HFFc6 (cell line): ENCODE measurements at regions not wholly inside any gene's neighbourhood (a gene's known extent, or its start where the extent isn't known, plus 50 kb on each side); places are given as distances from the start of the nearest gene placed in this dataset.
A peak's percentile ranks its signal among the peaks of the same experiment; 100 is the strongest.

Experiments used
- DNase-seq: peaks from one replicate; pipeline ENCODE4 v3.0.0-alpha.2; 2018
- H3K27ac Mint-ChIP-seq: 2 replicates; pipeline ENCODE4 v1.8.0; 2020; ENCODE audit warnings: mild to moderate bottlenecking, mixed read lengths
- H3K27me3 Mint-ChIP-seq: 2 replicates; pipeline ENCODE4 v1.8.0; 2021; ENCODE audit warnings: mild to moderate bottlenecking, moderate library complexity, mixed read lengths; ENCODE audit not compliant: insufficient read depth
- H3K36me3 Mint-ChIP-seq: 2 replicates; pipeline ENCODE4 v1.8.0; 2021; ENCODE audit warnings: low read depth, mixed read lengths
- H3K4me1 Mint-ChIP-seq: 2 replicates; pipeline ENCODE4 v1.8.0; 2020; ENCODE audit warnings: low read depth, mixed read lengths
- H3K4me3 Mint-ChIP-seq: 2 replicates; pipeline ENCODE4 v1.8.0; 2020; ENCODE audit warnings: mild to moderate bottlenecking, moderate library complexity, mixed read lengths
- H3K9me3 Mint-ChIP-seq: 2 replicates; pipeline ENCODE4 v1.8.0; 2020; ENCODE audit warnings: mild to moderate bottlenecking, mixed read lengths
- CTCF ChIP-seq: fragments of 200-600 bp; sonication (generic); IDR thresholded peaks from 2 replicates; pipeline ENCODE4 v1.5.0; 2021; ENCODE audit warnings: antibody characterized with exemption, mild to moderate bottlenecking

DNA sequence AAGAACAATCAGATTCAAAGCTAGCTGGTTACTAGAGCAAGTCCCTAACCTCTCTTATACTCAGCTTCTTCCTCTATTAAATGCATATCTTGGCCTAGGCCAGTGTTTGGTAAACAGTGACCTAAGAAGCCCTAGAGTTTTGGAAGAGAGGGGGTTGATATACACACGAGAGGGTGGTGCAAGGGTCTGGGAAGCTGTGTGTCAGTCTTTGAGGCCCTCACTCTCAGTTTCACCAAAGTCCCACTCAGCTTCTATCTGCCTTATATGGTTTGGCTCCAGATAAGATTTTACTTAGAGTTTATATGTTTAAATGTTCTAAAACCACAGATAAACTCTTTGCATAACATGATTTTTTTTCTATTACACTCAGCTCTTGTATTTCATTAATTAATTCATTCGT lies 526.1 kb upstream of the BTBD3 start:
- H3K27me3 Mint-ChIP-seq, result no peaks in the 10 kb centered on the region
- H3K36me3 Mint-ChIP-seq, result no peaks in the 10 kb centered on the region
- no peak overlapping the region for H3K4me3 Mint-ChIP-seq
- H3K4me1 Mint-ChIP-seq, result peaks cover 45% of the 10 kb centered on the region; the same call in 1 of the 2 replicates
- no peak overlapping the region for H3K27ac Mint-ChIP-seq
- DNase-seq, result no peak
- H3K9me3 Mint-ChIP-seq, result peaks cover 3% of the 10 kb centered on the region; the same call in 1 of the 2 replicates
- no peak for TF ChIP-seq CTCF

- Mint-ChIP-seq H3K9me3 (no peaks in the 10 kb centered on the region; the same call in 1 of the 2 replicates), H3K27me3 (no peaks in the 10 kb centered on the region), H3K36me3 (no peaks in the 10 kb centered on the region), H3K4me1 (peaks cover 26% of the 10 kb centered on the region; the same call in 1 of the 2 replicates), H3K27ac (peak overlapping the region; percentile 85; the same call in 1 of the 2 replicates), H3K4me3 (no peak overlapping the region; the same call in 1 of the 2 replicates)
- TF ChIP-seq CTCF, result no peak
- peak; percentile 92 for DNase-seq
Observed at GRCh38 chr20:11394145-11394833, 523.4 kb upstream of the BTBD3 start.

GRCh38 chr20:11395581-11395980 lies 522.1 kb upstream of the BTBD3 start:
- Mint-ChIP-seq H3K4me1 (0 out of 2 replicates have a peak, but pooled peaks cover 23% of the 10 kb centered on the region), H3K9me3 (no peaks in the 10 kb centered on the region; the same call in 1 of the 2 replicates), H3K27me3 (no peaks in the 10 kb centered on the region), H3K36me3 (no peaks in the 10 kb centered on the region), H3K4me3 (no peak overlapping the region), H3K27ac (peak overlapping the region; percentile 68; the same call in 1 of the 2 replicates)
- TF ChIP-seq CTCF, result no peak
- DNase-seq, result peak; percentile 15

DNA sequence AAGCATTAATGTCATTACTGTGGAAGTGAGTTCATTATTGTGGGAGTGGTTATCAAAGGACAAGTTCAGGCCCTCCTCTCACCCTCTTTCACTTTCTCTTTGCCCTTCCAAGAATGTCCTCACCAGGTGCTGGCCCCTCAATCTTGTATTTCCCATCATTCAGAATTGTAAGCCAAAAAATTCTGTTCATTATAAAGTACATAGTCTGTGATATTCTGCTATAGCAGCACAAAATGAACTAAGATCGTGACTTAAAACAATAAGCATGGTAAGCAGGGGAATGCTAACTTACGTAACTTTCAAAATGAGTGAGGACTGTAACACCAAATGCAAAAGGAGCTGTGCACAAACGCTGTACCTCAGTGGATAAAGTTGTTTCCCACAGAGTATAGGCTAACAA lies 515.7 kb upstream of the BTBD3 start:
- H3K4me1 Mint-ChIP-seq, result no peaks in the 10 kb centered on the region
- H3K9me3 Mint-ChIP-seq, result no peaks in the 10 kb centered on the region; the same call in 1 of the 2 replicates
- no peak for TF ChIP-seq CTCF
- no peaks in the 10 kb centered on the region for H3K36me3 Mint-ChIP-seq
- H3K27ac Mint-ChIP-seq, result no peak overlapping the region
- peaks cover 4% of the 10 kb centered on the region; the same call in 1 of the 2 replicates for H3K27me3 Mint-ChIP-seq
- DNase-seq, result no peak
- H3K4me3 Mint-ChIP-seq, result no peak overlapping the region

DNA sequence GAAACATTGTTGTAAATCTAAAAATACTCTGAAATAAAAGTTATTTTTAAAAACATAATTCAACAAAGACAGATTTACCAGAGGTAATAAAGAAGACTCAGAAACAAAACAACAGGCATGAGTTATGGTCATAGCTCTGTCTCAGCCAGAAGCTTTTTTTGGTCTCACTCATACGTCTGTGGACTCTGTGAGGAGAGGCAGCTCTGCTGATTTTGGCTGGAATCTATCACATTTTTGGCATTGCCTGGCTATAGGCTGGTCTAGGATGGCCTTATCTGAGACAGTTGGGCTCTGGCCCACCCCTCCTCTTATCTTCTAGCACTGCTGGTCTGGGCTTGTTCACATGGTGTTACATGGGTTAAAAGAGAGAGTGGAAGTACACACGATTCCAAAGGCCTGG lies 514.0 kb upstream of the BTBD3 start:
- Mint-ChIP-seq H3K9me3 (no peaks in the 10 kb centered on the region; the same call in 1 of the 2 replicates), H3K27me3 (peaks cover 4% of the 10 kb centered on the region; the same call in 1 of the 2 replicates), H3K4me3 (no peak overlapping the region), H3K27ac (no peak overlapping the region), H3K36me3 (no peaks in the 10 kb centered on the region), H3K4me1 (no peaks in the 10 kb centered on the region)
- TF ChIP-seq CTCF, result no peak
- no peak for DNase-seq
